H9 (cell line): ENCODE measurements at regions not wholly inside any gene's neighbourhood (a gene's known extent, or its start where the extent isn't known, plus 50 kb on each side); places are given as distances from the start of the nearest gene placed in this dataset.

ENCODE experiments used
- DNase-seq: peaks from one replicate; pipeline ENCODE4 v3.0.0-alpha.2; 2017
- H2AFZ ChIP-seq: one replicate; pipeline ENCODE4 v1.6.1; 2013; ENCODE audit warnings: mild to moderate bottlenecking, low read length, control low read depth, moderate library complexity
- H2AK5ac ChIP-seq: 2 replicates; pipeline ENCODE4 v1.6.1; 2013; ENCODE audit warnings: low read length, control low read depth, mixed read lengths; ENCODE audit not compliant: insufficient read length
- H2BK120ac ChIP-seq: one replicate; pipeline ENCODE4 v1.6.1; 2013; ENCODE audit warnings: low read depth, mild to moderate bottlenecking, low read length, control low read depth, inconsistent platforms; ENCODE audit not compliant: poor library complexity, severe bottlenecking
- H2BK12ac ChIP-seq: 2 replicates; pipeline ENCODE4 v1.6.1; 2013; ENCODE audit warnings: low read length, control low read depth, mixed read lengths, low read depth; ENCODE audit not compliant: insufficient read length
- H2BK15ac ChIP-seq: 2 replicates; pipeline ENCODE4 v1.6.1; 2013; ENCODE audit warnings: low read depth, low read length, control low read depth
- H2BK20ac ChIP-seq: one replicate; pipeline ENCODE4 v1.6.1; 2013; ENCODE audit warnings: low read depth, mild to moderate bottlenecking, low read length, control low read depth, inconsistent platforms; ENCODE audit not compliant: poor library complexity, severe bottlenecking
- H2BK5ac ChIP-seq: 2 replicates; pipeline ENCODE4 v1.6.1; 2013; ENCODE audit warnings: low read length, control low read depth, mixed read lengths; ENCODE audit not compliant: insufficient read length
- H3K14ac ChIP-seq: 2 replicates; pipeline ENCODE4 v1.6.1; 2013; ENCODE audit warnings: low read length, control low read depth; ENCODE audit not compliant: insufficient read depth
- H3K18ac ChIP-seq: 2 replicates; pipeline ENCODE4 v1.6.1; 2013; ENCODE audit warnings: low read depth, mild to moderate bottlenecking, mixed read lengths, low read length, control low read depth; ENCODE audit not compliant: insufficient read length
- H3K23ac ChIP-seq: 2 replicates; pipeline ENCODE4 v1.6.1; 2013; ENCODE audit warnings: low read length, control low read depth, mixed read lengths, low read depth; ENCODE audit not compliant: insufficient read length
- H3K23me2 ChIP-seq: 2 replicates; pipeline ENCODE4 v1.6.1; 2013; ENCODE audit warnings: low read depth, mild to moderate bottlenecking, mixed read lengths, low read length, control low read depth; ENCODE audit not compliant: insufficient read length, poor library complexity, severe bottlenecking
- H3K27ac ChIP-seq: 2 replicates; pipeline ENCODE4 v1.5.1; 2013; ENCODE audit warnings: low read length, control low read depth, mixed read lengths, low read depth; ENCODE audit not compliant: insufficient read length
- H3K27me3 ChIP-seq: 2 replicates; pipeline ENCODE4 v1.6.1; 2013; ENCODE audit warnings: low read length, control low read depth, inconsistent platforms; ENCODE audit not compliant: insufficient read depth
- H3K4ac ChIP-seq: 2 replicates; pipeline ENCODE4 v1.6.1; 2013; ENCODE audit warnings: low read depth, mild to moderate bottlenecking, control low read depth, inconsistent platforms, low read length, moderate library complexity
- H3K4me1 ChIP-seq: 2 replicates; pipeline ENCODE4 v1.6.1; 2013; ENCODE audit warnings: low read length, control low read depth, inconsistent platforms; ENCODE audit not compliant: insufficient read depth
- H3K4me2 ChIP-seq: 2 replicates; pipeline ENCODE4 v1.6.1; 2013; ENCODE audit warnings: low read length, control low read depth, mixed read lengths; ENCODE audit not compliant: insufficient read length, insufficient read depth
- H3K56ac ChIP-seq: 2 replicates; pipeline ENCODE4 v1.6.1; 2013; ENCODE audit warnings: low read depth, mild to moderate bottlenecking, mixed read lengths, low read length, control low read depth; ENCODE audit not compliant: insufficient read length
- H3K79me1 ChIP-seq: 2 replicates; pipeline ENCODE4 v1.6.1; 2013; ENCODE audit warnings: low read depth, mild to moderate bottlenecking, moderate library complexity, low read length, control low read depth, inconsistent platforms; ENCODE audit not compliant: insufficient read depth, poor library complexity, severe bottlenecking
- H3K79me2 ChIP-seq: 2 replicates; pipeline ENCODE4 v1.6.1; 2013; ENCODE audit warnings: low read length, control low read depth, inconsistent platforms; ENCODE audit not compliant: insufficient read depth
- H3K9ac ChIP-seq: 2 replicates; pipeline ENCODE4 v1.6.1; 2013; ENCODE audit warnings: low read length, control low read depth, mixed read lengths; ENCODE audit not compliant: insufficient read length; ENCODE audit errors: extremely low read depth
- H3K9me3 ChIP-seq: one replicate; pipeline ENCODE4 v1.6.1; 2013; ENCODE audit warnings: low read depth, low read length, inconsistent platforms; ENCODE audit not compliant: control insufficient read depth
- H3T11ph ChIP-seq: one replicate; pipeline ENCODE4 v1.6.1; 2013; ENCODE audit warnings: mild to moderate bottlenecking, low read length, control low read depth, inconsistent platforms
- H4K20me1 ChIP-seq: one replicate; pipeline ENCODE4 v1.6.1; 2013; ENCODE audit not compliant: control insufficient read depth, insufficient read length, insufficient read depth
- H4K5ac ChIP-seq: 2 replicates; pipeline ENCODE4 v1.6.1; 2013; ENCODE audit warnings: low read depth, mild to moderate bottlenecking, mixed read lengths, low read length, control low read depth; ENCODE audit not compliant: insufficient read length
- H4K8ac ChIP-seq: replicated peaks from 2 replicates; pipeline ENCODE4 v1.6.1; 2013; ENCODE audit warnings: low read length, control low read depth, mixed read lengths, low read depth; ENCODE audit not compliant: insufficient read length
- H4K91ac ChIP-seq: 2 replicates; pipeline ENCODE4 v1.6.1; 2013; ENCODE audit warnings: low read depth, mild to moderate bottlenecking, moderate library complexity, mixed read lengths, low read length, control low read depth; ENCODE audit not compliant: insufficient read length
- H3K27ac Mint-ChIP-seq, 3 experiments: 2 replicates in 2 of 3; 3 replicates in 1 of 3; pipeline ENCODE4 v1.8.0; 2020 to 2021; ENCODE audit warnings: mixed read lengths in 3 of 3, mild to moderate bottlenecking in 1 of 3, moderate library complexity in 1 of 3
- H3K27me3 Mint-ChIP-seq: 2 replicates; pipeline ENCODE4 v1.8.0; 2021; ENCODE audit warnings: low read depth, mild to moderate bottlenecking, moderate library complexity, mixed read lengths
- H3K36me3 Mint-ChIP-seq, 3 experiments: 2 replicates in 2 of 3; 3 replicates in 1 of 3; pipeline ENCODE4 v1.8.0; 2020 to 2021; ENCODE audit warnings: low read depth in 3 of 3, mixed read lengths in 3 of 3; ENCODE audit not compliant: insufficient read depth in 1 of 3
- H3K4me1 Mint-ChIP-seq, 2 experiments: 2 replicates each; pipeline ENCODE4 v1.8.0; 2020; ENCODE audit warnings: mixed read lengths in 2 of 2
- H3K4me3 Mint-ChIP-seq, 2 experiments: 2 replicates in 1 of 2; 3 replicates in 1 of 2; pipeline ENCODE4 v1.8.0; 2020 to 2021; ENCODE audit warnings: mild to moderate bottlenecking in 2 of 2, mixed read lengths in 2 of 2, moderate library complexity in 1 of 2
- H3K9me3 Mint-ChIP-seq, 2 experiments: 2 replicates in 1 of 2; 3 replicates in 1 of 2; pipeline ENCODE4 v1.8.0; 2020; ENCODE audit warnings: mild to moderate bottlenecking in 2 of 2, mixed read lengths in 2 of 2, moderate library complexity in 1 of 2
- CTCF ChIP-seq: fragments of 200-600 bp; sonication (generic); conservative IDR thresholded peaks from 3 replicates; pipeline ENCODE4 v1.8.0; 2021; ENCODE audit warnings: antibody characterized with exemption, mild to moderate bottlenecking
- WGBS: extraction: QIAGEN DNeasy Blood & Tissue Kit; methylation state at CpG from one replicate; pipeline ENCODE4 v1.1.7; 2013; ENCODE audit warnings: missing lambda C conversion rate, low lambda C conversion rate, mixed read lengths; ENCODE audit not compliant: insufficient read length; ENCODE audit errors: extremely low coverage; 5-methylcytosine and 5-hydroxymethylcytosine counted together

- Histone ChIP-seq H3K9ac (no peak overlapping the region), H3K79me2 (no peaks in the 10 kb centered on the region), H2AK5ac (no peak overlapping the region), H3K27me3 (no peaks in the 10 kb centered on the region), H2AFZ (no peak overlapping the region), H3K18ac (no peak overlapping the region), H4K91ac (no peak overlapping the region), H3K79me1 (no peaks in the 10 kb centered on the region), H3K4me1 (0 out of 2 replicates have a peak, but pooled peaks cover 4% of the 10 kb centered on the region), H3K9me3 (no peaks in the 10 kb centered on the region), H3K14ac (no peak overlapping the region), H3K23ac (no peak overlapping the region), H3K23me2 (no peaks in the 10 kb centered on the region), H2BK5ac (no peak overlapping the region), H3T11ph (no peak overlapping the region), H4K5ac (no peak overlapping the region), H3K4me2 (no peak overlapping the region), H2BK15ac (no peak overlapping the region), H3K56ac (no peak overlapping the region), H2BK20ac (no peak overlapping the region), H2BK12ac (no peak overlapping the region), H4K20me1 (no peaks in the 10 kb centered on the region), H2BK120ac (no peak overlapping the region), H4K8ac (no peak overlapping the region), H3K27ac (no peak overlapping the region), H3K4ac (no peak overlapping the region)
- H3K27me3 Mint-ChIP-seq, result no peaks in the 10 kb centered on the region
- no peak for DNase-seq
- no peak for TF ChIP-seq CTCF
- no peak overlapping the region for H3K4me3 Mint-ChIP-seq
- peak overlapping the region in 1 of 3 experiments; percentile 71; a peak in 1 of 7 replicates for H3K27ac Mint-ChIP-seq
- no CpG with 5 or more reads among the region's 8 CpGs for WGBS
- no peaks in the 10 kb centered on the region; a peak in 1 of 7 replicates for H3K36me3 Mint-ChIP-seq
- no peaks in the 10 kb centered on the region; a peak in 1 of 5 replicates for H3K9me3 Mint-ChIP-seq
- peaks cover 11 to 12% of the 10 kb centered on the region in 2 experiments for H3K4me1 Mint-ChIP-seq
These were observed 196.2 kb upstream of the CFAP20DC start for GRCh38 chr3:59245859-59246501.
